GM15510 (cell line): ENCODE measurements at regions not wholly inside any gene's neighbourhood (a gene's known extent, or its start where the extent isn't known, plus 50 kb on each side); places are given as distances from the start of the nearest gene placed in this dataset.

Source experiments
- POLR2A ChIP-seq: IDR thresholded peaks from 3 replicates; pipeline ENCODE4 v1.6.1; 2011; ENCODE audit warnings: borderline replicate concordance; ENCODE audit not compliant: insufficient read length; ENCODE audit errors: extremely low read depth

- no peak for TF ChIP-seq POLR2A
These were observed 72.1 kb upstream of the CD44 start for GRCh38 chr11:35066783-35067423.

- no peak for TF ChIP-seq POLR2A
These were observed 67.2 kb upstream of the CD44 start for GRCh38 chr11:35071722-35072121.

GRCh38 chr11:35073691-35074419 is 65.1 kb upstream of the CD44 start:
- no peak for TF ChIP-seq POLR2A

GRCh38 chr11:35076201-35077100 is 62.5 kb upstream of the CD44 start:
- TF ChIP-seq POLR2A, result no peak

GRCh38 chr11:35077709-35078469 is 61.1 kb upstream of the CD44 start:
- no peak for TF ChIP-seq POLR2A

- no peak for TF ChIP-seq POLR2A
These were observed 60.6 kb upstream of the CD44 start for GRCh38 chr11:35078470-35078735.

GRCh38 chr11:35079611-35080010 is 59.4 kb upstream of the CD44 start:
- TF ChIP-seq POLR2A, result no peak

GRCh38 chr11:35082321-35083180 is 56.4 kb upstream of the CD44 start:
- peak; percentile 27 for TF ChIP-seq POLR2A

- TF ChIP-seq POLR2A, result no peak
These were observed 55.9 kb upstream of the CD44 start for GRCh38 chr11:35083181-35083430.

- TF ChIP-seq POLR2A, result no peak
These were observed 55.3 kb upstream of the CD44 start for GRCh38 chr11:35083431-35084238.

GRCh38 chr11:35084817-35085440 is 54.0 kb upstream of the CD44 start:
- no peak for TF ChIP-seq POLR2A

GRCh38 chr11:35085531-35086165 is 53.3 kb upstream of the CD44 start:
- TF ChIP-seq POLR2A, result no peak

- TF ChIP-seq POLR2A, result no peak
These were observed 51.3 kb upstream of the CD44 start for GRCh38 chr11:35087648-35088047.
